CD4-positive, alpha-beta T cell treated with Interleukin-4 for 4 hours (primary cell): ENCODE measurements at regions not wholly inside any gene's neighbourhood (a gene's known extent, or its start where the extent isn't known, plus 50 kb on each side); places are given as distances from the start of the nearest gene placed in this dataset.

Experiments
- DNase-seq: peaks from one replicate; pipeline ENCODE4 v3.0.0-alpha.2; 2020

- DNase-seq = no peak
Measured at GRCh38 chr6:98380589-98380988, 453.8 kb upstream of the POU3F2 start.

DNA sequence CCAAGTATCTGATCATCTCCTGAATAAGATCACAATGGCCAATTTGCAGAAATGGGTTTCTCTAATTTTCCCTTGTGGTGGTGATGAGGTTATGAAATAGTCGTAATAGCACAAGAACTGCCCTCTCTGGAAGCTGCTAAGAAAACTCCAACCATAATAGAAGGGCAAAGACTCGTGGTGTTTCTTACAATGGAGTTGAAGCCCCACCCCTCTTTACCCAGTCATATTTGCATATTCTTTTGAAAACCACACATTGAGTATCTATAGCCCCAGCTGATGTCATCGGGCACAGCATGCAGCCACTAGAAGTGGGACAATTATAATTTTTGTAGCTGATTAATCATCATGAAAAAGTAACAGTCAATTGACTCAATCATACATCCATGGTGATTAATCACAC is 452.1 kb upstream of the POU3F2 start:
- DNase-seq = no peak

DNA sequence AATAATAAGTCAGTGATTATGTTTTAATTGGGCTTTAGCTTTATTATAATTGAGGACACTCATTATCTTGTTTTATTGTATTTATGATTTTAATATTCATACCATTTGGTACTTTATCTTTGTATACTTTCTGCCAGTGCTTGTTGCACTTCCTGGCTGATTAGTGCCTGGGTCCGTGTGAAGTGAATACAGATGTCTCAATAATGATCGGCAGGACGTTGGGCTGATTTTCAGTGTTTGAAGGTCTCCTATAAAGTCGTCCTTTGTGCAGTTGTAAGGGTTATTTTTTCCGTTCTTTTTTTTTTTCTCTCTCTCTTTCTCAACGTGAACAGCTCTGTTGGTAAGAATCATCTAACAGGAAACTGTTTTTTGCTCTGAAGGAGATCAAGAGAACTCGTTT is 450.0 kb upstream of the POU3F2 start:
- DNase-seq = no peak

- DNase-seq = no peak
Measured at GRCh38 chr6:98384801-98385200, 449.6 kb upstream of the POU3F2 start.

- no peak for DNase-seq
Measured at GRCh38 chr6:98395610-98396166, 438.7 kb upstream of the POU3F2 start.

GRCh38 chr6:98416027-98416426 is 418.3 kb upstream of the POU3F2 start:
- no peak for DNase-seq

GRCh38 chr6:98416497-98417158 is 417.7 kb upstream of the POU3F2 start:
- peak; percentile 8 for DNase-seq

DNA sequence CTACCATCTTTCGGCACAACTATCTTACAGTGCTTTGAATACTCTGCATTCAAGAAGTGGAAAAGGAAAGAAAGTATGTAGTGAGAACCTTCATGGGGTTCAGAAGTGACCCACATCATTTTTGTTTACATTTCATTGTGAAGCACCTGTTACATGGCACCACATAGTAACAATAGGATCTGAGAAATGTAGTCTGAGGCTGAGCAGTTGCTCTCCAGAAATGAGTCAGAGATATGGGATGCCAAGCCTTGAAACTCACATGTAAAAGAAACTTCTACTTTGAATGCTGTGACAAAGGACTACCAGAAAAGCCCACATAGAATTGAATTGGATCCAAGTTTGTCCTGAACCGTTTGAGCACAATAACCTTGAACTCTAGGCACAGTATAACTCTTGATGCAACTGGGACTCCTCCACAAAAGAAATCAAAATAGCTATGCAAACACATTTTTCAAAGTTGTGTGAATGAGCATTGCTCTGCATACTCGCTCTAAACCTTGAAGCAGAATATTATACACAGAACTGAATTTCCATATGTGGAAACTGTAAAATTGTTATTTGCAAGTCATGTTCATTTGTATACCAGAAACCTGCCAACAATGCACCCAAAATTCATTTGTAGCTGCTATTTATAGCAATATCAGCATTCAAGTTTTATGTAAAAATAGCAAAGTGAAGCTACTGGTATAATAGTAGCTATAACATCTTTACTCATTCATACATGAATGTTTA is 400.9 kb upstream of the POU3F2 start:
- no peak for DNase-seq

DNA sequence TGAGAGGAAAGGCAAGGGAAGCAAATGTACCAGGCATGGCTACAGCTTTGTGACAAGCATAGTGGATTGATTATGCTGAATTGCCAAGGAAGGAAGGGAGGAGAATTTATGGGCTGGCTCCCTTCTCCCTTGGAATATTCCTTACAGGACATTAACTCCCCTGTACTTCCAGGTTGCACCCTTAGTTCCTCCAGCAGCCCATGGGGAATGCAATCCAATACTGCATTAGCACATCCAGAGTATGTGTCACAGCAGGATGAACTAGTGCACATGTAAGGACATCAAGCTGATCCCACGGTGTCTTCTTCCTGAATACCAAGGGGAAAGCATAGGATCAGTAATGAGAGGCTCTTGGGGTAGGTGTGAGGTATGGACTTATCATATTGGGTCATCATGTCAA is 390.7 kb upstream of the POU3F2 start:
- DNase-seq = no peak

GRCh38 chr6:98452685-98453084 is 381.7 kb upstream of the POU3F2 start:
- DNase-seq = no peak

GRCh38 chr6:98454809-98455322 is 379.5 kb upstream of the POU3F2 start:
- DNase-seq = no peak

DNA sequence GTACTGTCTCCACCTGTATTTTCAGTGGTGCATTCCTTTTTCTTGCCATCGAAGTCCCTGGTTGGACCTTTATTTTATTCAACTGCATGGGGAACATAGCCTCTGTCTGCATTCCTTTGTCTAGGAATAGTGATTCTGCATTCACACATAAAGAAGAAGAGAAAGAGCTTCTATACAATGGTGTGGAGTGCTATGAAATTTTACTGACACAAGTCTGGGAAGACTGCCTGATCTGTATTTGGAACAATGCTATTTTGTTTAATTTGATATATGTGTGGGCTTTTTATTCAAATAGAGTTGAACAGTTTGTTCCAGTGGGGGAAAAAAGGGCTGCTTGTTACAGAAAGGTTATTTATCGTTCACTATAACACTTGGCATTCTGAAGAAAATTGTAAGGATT is 375.7 kb upstream of the POU3F2 start:
- DNase-seq = no peak

- no peak for DNase-seq
Measured at GRCh38 chr6:98463038-98464000, 371.1 kb upstream of the POU3F2 start.

- DNase-seq = no peak
Measured at GRCh38 chr6:98467091-98467490, 367.3 kb upstream of the POU3F2 start.

GRCh38 chr6:98467902-98468301 is 366.5 kb upstream of the POU3F2 start:
- DNase-seq = no peak

DNA sequence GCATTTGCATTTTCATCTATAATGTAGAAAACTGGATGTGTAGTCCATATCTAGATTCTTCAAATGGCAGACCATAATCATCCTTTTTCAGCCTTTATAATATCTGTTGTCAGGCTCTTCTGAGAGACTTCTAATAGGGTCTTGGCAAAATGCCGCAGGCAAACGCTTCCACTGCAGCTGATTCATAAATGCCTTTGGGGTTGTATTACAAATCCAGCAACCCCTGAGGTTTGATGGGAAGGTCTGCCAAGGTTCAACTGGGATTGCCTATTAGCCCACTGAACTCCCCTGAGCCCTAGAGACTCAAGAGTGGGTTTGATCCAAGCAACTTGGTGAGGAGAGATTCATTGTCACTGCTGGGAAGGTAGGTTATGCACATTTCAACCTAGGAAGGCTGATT is 365.2 kb upstream of the POU3F2 start:
- DNase-seq = no peak

DNA sequence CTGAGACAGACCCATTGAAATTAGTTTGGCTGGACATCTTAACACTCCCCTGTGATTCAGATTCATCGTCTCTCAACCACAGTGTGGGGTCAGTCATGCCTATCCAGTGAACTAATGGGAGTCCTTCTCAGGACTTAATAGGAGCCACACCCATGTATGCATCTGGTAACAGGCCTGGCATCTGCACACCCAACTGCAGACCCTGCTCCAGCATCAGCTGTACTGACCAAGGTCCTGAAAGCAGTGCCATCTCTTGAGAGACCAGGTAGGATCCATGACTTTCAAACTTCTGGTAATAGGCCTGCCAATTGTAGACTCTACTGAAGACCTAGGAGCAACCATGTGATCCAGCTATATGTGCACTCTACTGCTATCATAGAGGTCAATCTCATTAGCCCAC is 363.6 kb upstream of the POU3F2 start:
- no peak for DNase-seq

- DNase-seq = no peak
Measured at GRCh38 chr6:98471444-98471843, 362.9 kb upstream of the POU3F2 start.

DNA sequence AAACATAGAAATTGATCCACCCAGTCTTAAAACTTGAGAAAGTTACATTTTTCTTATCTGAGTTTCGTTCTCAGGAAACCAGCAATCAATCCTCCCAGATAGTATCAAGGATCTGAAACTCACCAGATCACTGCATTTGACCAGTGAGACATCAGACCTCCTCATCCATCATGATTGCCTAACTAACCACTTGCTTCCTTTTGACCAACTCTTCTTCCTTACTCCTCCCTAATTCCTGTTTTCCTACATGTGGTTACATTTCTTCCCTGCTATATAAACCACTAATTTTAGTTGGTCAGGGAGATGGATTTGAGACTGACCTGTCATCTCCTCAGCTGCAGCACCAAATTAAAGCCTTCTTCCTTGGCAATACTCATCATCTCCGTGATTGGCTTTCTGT is 357.1 kb upstream of the POU3F2 start:
- no peak for DNase-seq

- no peak for DNase-seq
Measured at GRCh38 chr6:98484696-98485095, 349.7 kb upstream of the POU3F2 start.

GRCh38 chr6:98485593-98485992 is 348.8 kb upstream of the POU3F2 start:
- DNase-seq = no peak

DNA sequence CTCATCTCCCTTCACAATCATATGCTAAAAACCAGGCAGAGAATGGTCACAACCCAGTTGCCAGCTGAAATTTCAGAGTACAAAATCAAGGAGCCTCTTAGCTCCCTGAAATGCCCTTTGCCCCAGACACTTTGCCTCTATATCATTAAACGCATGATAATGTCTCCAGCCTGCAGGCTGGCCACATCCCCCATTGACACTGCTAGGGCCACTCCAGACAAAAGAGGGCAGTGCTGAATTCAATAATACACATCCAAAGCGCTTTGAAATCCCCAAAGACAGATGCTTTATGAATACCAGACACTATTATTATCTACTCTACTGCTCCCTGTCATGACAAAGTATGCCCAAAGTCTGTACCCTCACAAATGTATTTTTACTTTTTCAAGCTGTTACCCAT is 348.3 kb upstream of the POU3F2 start:
- DNase-seq = no peak

DNA sequence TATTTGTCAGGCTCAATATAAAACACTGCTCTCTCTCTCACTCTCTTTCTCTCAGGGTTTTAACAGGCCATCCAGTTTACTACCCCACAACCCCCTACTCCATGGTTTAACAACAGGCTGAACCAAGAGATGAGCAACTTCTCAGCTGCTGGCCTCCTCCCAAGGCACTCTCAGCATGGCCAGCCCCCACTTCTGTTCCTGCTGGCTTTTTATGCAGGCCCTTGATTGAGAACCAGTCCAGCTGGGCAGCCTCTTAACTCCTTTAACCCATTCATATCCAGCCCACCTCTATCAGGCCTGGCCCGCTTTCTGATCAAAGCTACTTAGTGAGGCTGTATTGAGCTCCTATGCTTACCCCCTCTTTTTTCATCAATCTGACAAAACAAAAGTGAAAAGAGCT is 346.8 kb upstream of the POU3F2 start:
- no peak for DNase-seq
